HUES48 (cell line): ENCODE measurements at regions not wholly inside any gene's neighbourhood (a gene's known extent, or its start where the extent isn't known, plus 50 kb on each side); places are given as distances from the start of the nearest gene placed in this dataset.
"Not testable (repeated sequence)": the region's sequence is repeated elsewhere in the genome, so short reads cannot be mapped to it uniquely, and the experiment has no call there.

Experiments used
- H3K27ac ChIP-seq: one replicate; pipeline ENCODE4 v1.7.0; 2013; ENCODE audit warnings: low read depth, low read length, inconsistent platforms
- H3K27me3 ChIP-seq: 2 replicates; pipeline ENCODE4 v1.6.1; 2013; ENCODE audit warnings: mild to moderate bottlenecking, low read length; ENCODE audit not compliant: control insufficient read depth, insufficient read depth
- H3K36me3 ChIP-seq: 2 replicates; pipeline ENCODE4 v1.6.1; 2013; ENCODE audit warnings: low read length; ENCODE audit not compliant: control insufficient read depth, insufficient read depth
- H3K4me1 ChIP-seq: 2 replicates; pipeline ENCODE4 v1.6.1; 2013; ENCODE audit warnings: mild to moderate bottlenecking, low read length; ENCODE audit not compliant: control insufficient read depth, insufficient read depth
- H3K4me3 ChIP-seq: 2 replicates; pipeline ENCODE4 v1.5.1; 2013; ENCODE audit warnings: mild to moderate bottlenecking, low read depth, low read length
- H3K9ac ChIP-seq: 2 replicates; pipeline ENCODE4 v1.6.1; 2013; ENCODE audit warnings: mild to moderate bottlenecking, low read depth, low read length, moderate library complexity
- H3K9me3 ChIP-seq: 2 replicates; pipeline ENCODE4 v1.6.1; 2013; ENCODE audit warnings: low read length; ENCODE audit not compliant: control insufficient read depth, insufficient read depth

DNA sequence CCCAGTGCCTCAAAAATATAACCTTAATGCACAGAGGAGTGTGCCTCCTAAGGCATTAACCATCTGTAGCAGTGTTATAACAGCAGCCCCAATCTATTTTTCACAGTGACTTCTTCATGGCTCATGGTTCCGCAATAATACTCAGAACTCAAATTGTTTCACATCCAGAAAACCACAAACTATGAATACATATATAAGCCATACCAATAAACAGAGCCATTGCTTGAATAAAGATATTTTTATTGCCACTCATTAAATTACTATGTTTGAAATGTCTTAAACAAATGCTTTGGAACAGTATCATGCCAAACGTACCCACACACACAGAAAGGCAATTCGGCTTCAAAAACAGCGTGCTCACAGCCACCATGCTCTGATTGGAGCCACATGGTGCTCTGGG is 629.3 kb upstream of the NRP1 start:
- Histone ChIP-seq H3K4me3 (no peak overlapping the region), H3K4me1 (no peaks in the 10 kb centered on the region), H3K9ac (no peak overlapping the region), H3K27ac (no peak overlapping the region), H3K9me3 (no peaks in the 10 kb centered on the region), H3K36me3 (no peaks in the 10 kb centered on the region), H3K27me3 (no peaks in the 10 kb centered on the region)

DNA sequence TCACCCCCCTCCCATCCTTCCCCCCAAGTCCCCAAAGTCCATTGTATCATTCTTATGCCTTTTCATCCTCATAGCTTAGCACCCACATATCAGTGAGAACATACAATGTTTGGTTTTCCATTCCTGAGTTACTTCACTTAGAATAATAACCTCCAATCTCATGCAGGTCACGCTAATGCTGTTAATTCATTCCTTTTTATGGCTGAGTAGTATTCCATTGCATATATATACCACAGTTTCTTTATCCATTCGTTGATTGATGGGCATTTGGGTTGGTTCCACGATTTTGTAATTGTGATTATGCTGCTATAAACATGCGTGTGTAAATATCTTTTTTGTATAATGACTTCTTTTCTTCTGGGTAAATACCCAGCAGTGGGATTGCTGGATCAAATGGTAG is 621.9 kb upstream of the NRP1 start:
- not testable (repeated sequence) for H3K9me3 ChIP-seq, H3K4me3 ChIP-seq, H3K27me3 ChIP-seq, H3K36me3 ChIP-seq, H3K27ac ChIP-seq, H3K4me1 ChIP-seq, H3K9ac ChIP-seq

DNA sequence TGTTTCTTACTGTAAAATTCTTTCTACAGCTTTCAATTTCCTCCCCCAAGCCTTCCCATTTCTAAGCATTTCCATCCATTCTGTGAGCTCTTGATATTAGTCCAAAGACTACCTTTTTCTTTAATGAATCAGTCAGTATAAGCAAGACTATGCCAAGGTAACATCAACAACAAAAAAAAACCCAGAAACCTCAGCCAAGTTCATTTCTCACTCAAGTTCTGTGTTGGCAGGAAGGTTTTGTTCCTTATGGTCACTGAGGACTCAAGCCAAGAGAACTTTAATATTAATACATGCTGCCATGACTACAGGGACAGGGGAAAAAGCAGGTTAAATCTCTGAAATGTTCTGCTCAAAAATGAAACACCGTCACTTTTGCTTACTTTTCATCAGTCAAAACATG is 621.2 kb upstream of the NRP1 start:
- Histone ChIP-seq H3K9ac (no peak overlapping the region), H3K4me3 (no peak overlapping the region), H3K27ac (no peak overlapping the region), H3K27me3 (no peaks in the 10 kb centered on the region), H3K9me3 (no peaks in the 10 kb centered on the region), H3K4me1 (no peaks in the 10 kb centered on the region), H3K36me3 (no peaks in the 10 kb centered on the region)

DNA sequence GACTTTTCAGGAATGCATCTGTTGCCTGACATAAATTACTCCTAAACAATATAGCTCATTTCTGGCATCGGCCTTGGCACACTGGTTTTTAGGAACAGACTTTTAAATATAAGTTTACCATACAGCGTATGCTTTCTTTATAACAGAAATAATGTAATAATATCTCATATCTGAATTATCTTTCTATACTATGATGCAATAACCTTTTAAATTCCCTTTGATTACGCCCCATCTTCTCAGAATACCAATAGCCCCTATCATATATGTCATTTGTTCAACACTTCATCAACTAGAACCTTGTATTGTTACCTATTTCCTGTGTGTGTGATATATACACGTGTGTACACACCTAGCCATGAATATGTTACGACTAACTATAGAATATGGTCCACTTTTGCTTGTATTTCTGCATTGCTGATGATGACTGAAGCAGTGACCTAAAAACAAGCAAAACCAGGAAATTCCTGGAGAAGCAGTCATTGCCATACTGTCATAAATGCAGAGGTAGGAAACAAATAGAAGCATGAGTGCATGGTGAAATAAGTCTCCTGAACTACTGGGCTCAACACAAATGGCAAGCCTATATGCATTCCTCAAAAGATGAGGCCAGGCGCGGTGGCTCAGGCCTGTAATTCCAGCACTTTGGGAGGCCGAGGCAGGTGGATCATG is 618.4 kb upstream of the NRP1 start:
- no peaks in the 10 kb centered on the region for H3K9me3 ChIP-seq
- no peaks in the 10 kb centered on the region for H3K27me3 ChIP-seq
- no peaks in the 10 kb centered on the region for H3K36me3 ChIP-seq
- no peak overlapping the region for H3K9ac ChIP-seq
- H3K4me3 ChIP-seq: no peak overlapping the region
- H3K27ac ChIP-seq: no peak overlapping the region
- H3K4me1 ChIP-seq: no peaks in the 10 kb centered on the region

DNA sequence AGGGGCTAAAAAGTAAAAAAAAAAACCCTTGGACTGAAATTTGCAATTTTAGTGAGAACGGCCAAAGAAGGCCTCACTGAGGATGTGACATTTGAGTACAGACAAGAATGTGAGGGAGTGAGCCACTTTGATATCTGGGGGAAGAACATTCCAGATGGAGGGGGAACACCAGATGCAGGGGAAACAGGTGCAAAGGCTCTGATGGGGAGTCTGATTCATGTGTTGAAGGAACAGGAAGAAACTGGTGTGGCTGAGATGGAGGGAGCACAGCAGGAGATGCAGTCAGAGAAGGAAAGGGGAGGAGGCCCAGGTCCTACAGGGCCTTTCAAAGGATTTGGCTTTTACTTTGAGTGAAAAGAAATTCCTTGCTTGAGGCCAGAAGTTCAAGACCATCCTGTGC is 615.7 kb upstream of the NRP1 start:
- Histone ChIP-seq H3K4me3 (no peak overlapping the region), H3K27ac (no peak overlapping the region), H3K27me3 (no peaks in the 10 kb centered on the region), H3K9ac (no peak overlapping the region), H3K9me3 (peaks cover 1% of the 10 kb centered on the region), H3K36me3 (no peaks in the 10 kb centered on the region), H3K4me1 (no peaks in the 10 kb centered on the region)

DNA sequence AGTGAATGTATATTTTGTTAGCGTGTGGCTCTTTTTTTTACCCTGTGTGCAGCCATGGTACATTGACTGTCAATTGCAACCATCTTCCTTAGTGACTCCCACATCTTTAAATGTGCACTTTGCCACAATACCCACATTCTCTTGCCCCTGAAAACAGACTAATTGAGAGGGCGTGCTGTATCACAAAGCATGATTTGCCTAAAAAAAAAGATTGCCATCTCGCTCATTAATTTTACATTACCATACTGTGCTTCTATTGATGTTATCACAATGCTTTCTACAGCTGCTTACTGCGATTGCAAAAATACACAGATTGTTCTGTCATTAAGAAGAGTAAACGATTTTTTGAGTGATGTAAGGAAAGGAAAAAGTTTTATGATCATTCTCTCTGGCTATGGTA is 613.1 kb upstream of the NRP1 start:
- no peaks in the 10 kb centered on the region for H3K4me1 ChIP-seq
- no peak overlapping the region for H3K9ac ChIP-seq
- H3K9me3 ChIP-seq: peaks cover 10% of the 10 kb centered on the region
- H3K27ac ChIP-seq: no peak overlapping the region
- no peaks in the 10 kb centered on the region for H3K36me3 ChIP-seq
- H3K27me3 ChIP-seq: no peaks in the 10 kb centered on the region
- H3K4me3 ChIP-seq: no peak overlapping the region

DNA sequence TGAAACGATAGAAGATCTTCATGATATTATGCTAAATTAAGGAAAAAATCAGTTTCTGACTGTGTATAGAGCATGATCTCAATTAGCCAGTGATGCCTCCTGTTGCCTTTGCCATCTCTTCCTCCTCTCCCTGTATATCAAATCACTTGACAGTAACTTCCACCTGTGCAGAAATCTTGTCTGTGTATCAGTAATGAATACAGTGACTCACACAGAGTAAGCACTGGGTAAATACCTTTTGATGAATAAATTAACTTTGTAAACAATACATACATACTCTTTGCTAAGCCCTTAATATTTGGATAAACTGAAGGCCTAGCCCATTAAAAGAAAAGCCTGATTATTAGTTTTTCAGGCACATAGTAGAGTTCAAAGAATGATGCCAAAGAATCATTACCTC is 610.6 kb upstream of the NRP1 start:
- Histone ChIP-seq H3K27ac (no peak overlapping the region), H3K9ac (no peak overlapping the region), H3K9me3 (peaks cover 10% of the 10 kb centered on the region), H3K4me3 (no peak overlapping the region), H3K36me3 (no peaks in the 10 kb centered on the region), H3K4me1 (no peaks in the 10 kb centered on the region), H3K27me3 (no peaks in the 10 kb centered on the region)

DNA sequence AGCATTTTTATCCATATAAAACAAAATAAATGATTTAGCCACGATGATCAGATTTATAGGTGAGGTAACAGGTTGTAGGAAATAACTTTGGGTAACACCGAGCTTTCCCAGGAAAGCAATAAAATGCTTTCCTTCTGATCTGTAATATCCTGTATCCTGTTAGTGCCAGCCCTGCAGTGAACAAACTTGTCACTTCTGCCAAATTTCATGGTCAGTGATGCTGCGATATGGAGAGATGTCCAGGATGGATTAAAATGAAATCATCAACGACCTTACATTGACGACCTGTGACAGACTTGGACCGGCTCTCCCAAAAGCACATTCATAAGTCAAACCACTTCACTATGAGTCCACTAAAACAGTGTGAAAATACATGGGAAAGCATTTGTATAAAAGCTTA is 608.0 kb upstream of the NRP1 start:
- Histone ChIP-seq H3K9me3 (peaks cover 10% of the 10 kb centered on the region), H3K4me3 (no peak overlapping the region), H3K36me3 (no peaks in the 10 kb centered on the region), H3K9ac (no peak overlapping the region), H3K27me3 (no peaks in the 10 kb centered on the region), H3K4me1 (peaks cover 13% of the 10 kb centered on the region), H3K27ac (no peak overlapping the region)

DNA sequence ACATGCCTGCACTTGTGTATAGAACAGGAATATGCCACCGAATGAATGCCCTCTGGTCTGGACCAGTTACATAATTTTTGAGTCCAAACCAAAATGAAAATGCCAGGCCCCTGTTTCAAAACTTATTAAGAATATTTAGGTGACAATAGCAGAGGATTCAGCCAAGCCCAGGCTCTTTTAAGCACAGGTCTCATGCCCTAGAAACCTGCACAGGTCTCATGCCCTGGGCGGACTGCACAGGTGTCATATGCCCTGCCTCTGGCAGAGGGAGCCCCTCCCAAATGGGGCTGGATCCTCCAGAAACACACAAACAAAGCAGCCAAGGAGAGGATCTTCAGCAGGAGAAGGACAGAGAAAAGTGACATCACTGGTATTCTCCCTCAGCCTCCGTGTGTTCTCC is 605.4 kb upstream of the NRP1 start:
- H3K9ac ChIP-seq: no peak overlapping the region
- H3K4me1 ChIP-seq: peaks cover 20% of the 10 kb centered on the region
- no peaks in the 10 kb centered on the region for H3K27me3 ChIP-seq
- no peak overlapping the region for H3K27ac ChIP-seq
- no peaks in the 10 kb centered on the region for H3K36me3 ChIP-seq
- peaks cover 6% of the 10 kb centered on the region for H3K9me3 ChIP-seq
- no peak overlapping the region for H3K4me3 ChIP-seq

DNA sequence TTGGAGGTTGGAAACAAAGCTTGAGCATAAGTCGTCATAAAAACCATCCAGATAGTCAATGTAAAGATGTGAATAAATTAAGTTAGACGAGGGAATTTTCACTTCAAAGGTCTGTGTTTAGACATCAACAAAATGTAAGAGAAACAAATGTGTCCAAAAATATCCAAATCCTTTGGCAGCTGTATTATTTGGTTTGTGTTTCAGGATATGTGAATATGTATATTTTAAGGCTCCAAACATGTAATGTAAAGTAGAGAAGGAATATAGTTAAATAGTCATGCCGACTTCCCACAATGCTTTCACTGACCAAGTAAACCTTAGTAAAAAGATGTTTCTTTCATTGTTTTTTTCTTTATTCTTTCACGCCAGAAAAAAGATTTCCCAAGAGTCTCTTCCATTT is 604.9 kb upstream of the NRP1 start:
- no peak overlapping the region for H3K9ac ChIP-seq
- no peak overlapping the region for H3K4me3 ChIP-seq
- H3K36me3 ChIP-seq: no peaks in the 10 kb centered on the region
- peaks cover 1% of the 10 kb centered on the region; the same call in 1 of the 2 replicates for H3K9me3 ChIP-seq
- no peak overlapping the region for H3K27ac ChIP-seq
- peaks cover 20% of the 10 kb centered on the region for H3K4me1 ChIP-seq
- H3K27me3 ChIP-seq: no peaks in the 10 kb centered on the region

DNA sequence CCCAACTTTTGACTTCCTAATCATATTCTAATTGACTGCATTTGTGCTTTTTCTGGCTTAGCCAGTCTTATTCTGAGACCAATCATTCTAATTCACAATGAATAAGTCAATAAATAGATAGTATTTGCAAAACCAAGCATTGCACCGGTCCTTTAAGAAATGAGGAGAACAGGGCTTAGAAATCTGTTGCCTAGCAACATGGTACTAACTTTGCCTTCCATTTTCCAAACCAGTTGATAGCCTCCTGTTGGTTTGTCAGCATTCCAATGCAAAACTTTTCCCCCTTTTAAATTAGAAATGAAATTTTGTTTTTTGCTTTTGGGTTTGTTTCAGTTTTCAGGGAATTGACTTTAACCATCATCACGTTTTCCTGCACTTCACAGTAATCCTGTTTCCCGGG is 603.5 kb upstream of the NRP1 start:
- Histone ChIP-seq H3K9ac (no peak overlapping the region), H3K9me3 (no peaks in the 10 kb centered on the region), H3K27me3 (no peaks in the 10 kb centered on the region), H3K4me1 (peaks cover 20% of the 10 kb centered on the region), H3K36me3 (no peaks in the 10 kb centered on the region), H3K27ac (no peak overlapping the region), H3K4me3 (no peak overlapping the region)
